CD8-positive, alpha-beta memory T cell (primary cell): ENCODE measurements at regions not wholly inside any gene's neighbourhood (a gene's known extent, or its start where the extent isn't known, plus 50 kb on each side); places are given as distances from the start of the nearest gene placed in this dataset.
"Not testable (repeated sequence)": the region's sequence is repeated elsewhere in the genome, so short reads cannot be mapped to it uniquely, and the experiment has no call there.

Source experiments
- CTCF ChIA-PET: fragments of 350-600 bp; sonication (Branson Sonifier 250); formaldehyde crosslinking; loops from one replicate; lab custom pipeline; 2021; ENCODE audit warnings: antibody characterized with exemption; lab: Charles Lee
- POLR2A ChIA-PET: fragments of 350-600 bp; sonication (Branson Sonifier 250); formaldehyde crosslinking; loops from one replicate; lab custom pipeline; 2021; ENCODE audit warnings: antibody characterized with exemption; lab: Charles Lee
- DNase-seq, 5 donors: peaks; one replicate each; pipeline versions ENCODE4 v3.0.0 to v3.0.0-alpha.2; 2020 to 2022; ENCODE audit warnings: mixed read lengths in 1 of 5
- H3K27ac ChIP-seq: one replicate; pipeline ENCODE4 v1.7.0; 2013; ENCODE audit warnings: low read depth, mild to moderate bottlenecking, low read length, moderate library complexity
- H3K27me3 ChIP-seq: 2 replicates; pipeline ENCODE4 v1.7.0; 2013; ENCODE audit warnings: low read length, mild to moderate bottlenecking; ENCODE audit not compliant: insufficient read depth, poor library complexity, severe bottlenecking
- H3K36me3 ChIP-seq: 2 replicates; pipeline ENCODE4 v1.7.0; 2013; ENCODE audit warnings: mild to moderate bottlenecking, low read length, moderate library complexity; ENCODE audit not compliant: insufficient read depth
- H3K4me1 ChIP-seq: 2 replicates; pipeline ENCODE4 v1.7.0; 2013; ENCODE audit warnings: mild to moderate bottlenecking, low read length, moderate library complexity; ENCODE audit not compliant: insufficient read depth
- H3K4me3 ChIP-seq: 2 replicates; pipeline ENCODE4 v1.7.0; 2013; ENCODE audit warnings: mild to moderate bottlenecking, low read length
- H3K9me3 ChIP-seq: 2 replicates; pipeline ENCODE4 v1.7.0; 2013; ENCODE audit warnings: mild to moderate bottlenecking, low read length
- H3K27ac Mint-ChIP-seq, 8 donors: one replicate each; pipeline ENCODE4 v1.8.0; 2020 to 2021; ENCODE audit warnings: mixed read lengths in 8 of 8, mild to moderate bottlenecking in 6 of 8, inconsistent platforms in 3 of 8, moderate library complexity in 3 of 8
- H3K27me3 Mint-ChIP-seq, 2 donors: one replicate each; pipeline ENCODE4 v1.8.0; 2020 to 2021; ENCODE audit warnings: mixed read lengths in 2 of 2, mild to moderate bottlenecking in 1 of 2, moderate library complexity in 1 of 2
- H3K36me3 Mint-ChIP-seq, 3 donors: one replicate each; pipeline ENCODE4 v1.8.0; 2020 to 2021; ENCODE audit warnings: mixed read lengths in 3 of 3, inconsistent platforms in 1 of 3, mild to moderate bottlenecking in 1 of 3
- H3K4me1 Mint-ChIP-seq, 3 donors: one replicate each; pipeline ENCODE4 v1.8.0; 2020 to 2021; ENCODE audit warnings: mixed read lengths in 3 of 3, inconsistent platforms in 1 of 3, mild to moderate bottlenecking in 1 of 3
- H3K4me3 Mint-ChIP-seq, 7 donors: one replicate each; pipeline ENCODE4 v1.8.0; 2020 to 2021; ENCODE audit warnings: mixed read lengths in 7 of 7, mild to moderate bottlenecking in 6 of 7, moderate library complexity in 4 of 7, inconsistent platforms in 2 of 7
- H3K9me3 Mint-ChIP-seq, 5 donors: one replicate each; pipeline ENCODE4 v1.8.0; 2020 to 2022; ENCODE audit warnings: mixed read lengths in 5 of 5, mild to moderate bottlenecking in 3 of 5, moderate library complexity in 2 of 5, inconsistent platforms in 1 of 5

DNA sequence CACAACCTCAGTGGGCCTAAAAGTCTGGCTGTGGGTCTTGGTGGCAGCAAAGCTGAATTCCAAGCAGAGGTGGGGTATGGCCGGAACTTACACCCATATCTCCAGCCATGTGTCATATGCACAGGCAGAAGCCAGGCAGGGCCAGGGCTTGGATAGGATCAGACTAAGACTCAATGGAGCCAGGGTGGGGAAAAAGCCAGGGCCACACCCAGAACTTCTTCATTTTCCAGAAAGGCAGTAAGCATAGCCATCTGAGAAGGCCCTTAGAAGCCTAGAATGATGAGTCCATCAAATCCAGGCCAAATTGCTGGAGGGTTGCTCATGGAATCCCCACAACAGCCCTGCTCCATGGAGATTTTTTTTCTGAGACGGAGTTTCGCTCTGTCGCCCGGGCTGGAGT, 116.2 kb upstream of the SRSF6 start:
- Mint-ChIP-seq H3K27me3 (peaks cover 2 to 6% of the 10 kb centered on the region in 2 donors), H3K27ac (no peak overlapping the region), H3K4me3 (no peak overlapping the region), H3K4me1 (no peaks in the 10 kb centered on the region), H3K9me3 (peaks cover 6 to 13% (median 10%) of the 10 kb centered on the region in 5 donors), H3K36me3 (peaks cover 0 to 3% (median 0%) of the 10 kb centered on the region in 3 donors)
- H3K4me1 ChIP-seq, result no peaks in the 10 kb centered on the region
- DNase-seq, result no peak
- ChIA-PET POLR2A (no interaction called here), CTCF (no interaction called here)
- H3K4me3 ChIP-seq, result no peak overlapping the region
- no peaks in the 10 kb centered on the region for H3K9me3 ChIP-seq
- no peaks in the 10 kb centered on the region for H3K27me3 ChIP-seq
- H3K36me3 ChIP-seq, result no peaks in the 10 kb centered on the region
- no peak overlapping the region for H3K27ac ChIP-seq

DNA sequence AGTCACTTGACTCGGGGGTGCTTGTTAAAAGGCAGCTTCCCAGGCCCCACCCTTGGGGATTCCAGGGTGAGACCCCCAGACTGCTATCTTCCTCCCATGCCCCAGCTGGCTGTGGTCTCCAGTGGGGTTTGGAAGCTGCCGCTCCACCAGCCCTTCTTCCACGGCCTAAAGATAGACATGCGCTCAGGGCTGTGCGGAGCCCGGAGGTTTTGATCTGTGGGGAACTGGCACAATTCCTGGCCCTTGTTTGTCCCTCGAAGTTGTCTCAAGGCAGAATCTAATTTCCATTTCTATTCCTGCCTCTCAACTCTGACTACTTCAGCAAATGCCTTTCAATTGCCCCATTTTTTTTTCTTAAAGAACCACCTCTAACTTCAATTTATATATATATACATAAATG, 120.7 kb upstream of the SRSF6 start:
- no peaks in the 10 kb centered on the region for H3K9me3 ChIP-seq
- ChIA-PET CTCF (no interaction called here), POLR2A (no interaction called here)
- H3K36me3 ChIP-seq, result no peaks in the 10 kb centered on the region
- Mint-ChIP-seq H3K4me3 (no peak overlapping the region), H3K9me3 (peaks cover 8 to 29% (median 27%) of the 10 kb centered on the region in 5 donors), H3K4me1 (no peaks in the 10 kb centered on the region), H3K36me3 (peaks cover 0 to 3% (median 2%) of the 10 kb centered on the region in 3 donors), H3K27ac (no peak overlapping the region), H3K27me3 (peaks cover 0 to 1% of the 10 kb centered on the region in 2 donors)
- H3K4me1 ChIP-seq, result no peaks in the 10 kb centered on the region
- no peak overlapping the region for H3K27ac ChIP-seq
- H3K4me3 ChIP-seq, result no peak overlapping the region
- DNase-seq, result no peak
- H3K27me3 ChIP-seq, result no peaks in the 10 kb centered on the region

DNA sequence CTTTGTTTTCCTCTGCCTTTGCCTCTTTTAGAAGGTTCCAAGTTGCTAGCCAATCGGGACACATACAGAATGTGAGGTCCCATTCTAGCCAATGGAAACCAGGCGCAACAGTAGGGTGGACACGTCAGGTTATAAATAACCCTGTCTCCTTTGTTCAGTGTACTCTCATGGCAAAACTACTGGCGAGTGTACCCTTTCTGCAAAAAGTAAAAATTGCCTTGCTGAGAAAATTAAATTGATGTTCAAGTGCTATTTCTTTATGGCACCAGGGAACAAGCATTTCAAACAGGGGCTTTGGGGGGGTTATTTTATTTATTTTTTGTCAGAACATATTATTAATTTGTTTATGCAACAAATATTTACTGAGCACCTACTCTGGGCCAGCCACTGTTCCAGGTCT, 123.6 kb upstream of the SRSF6 start:
- no peak overlapping the region for H3K4me3 Mint-ChIP-seq
- ChIA-PET POLR2A (no interaction called here), CTCF (no interaction called here)
- no peaks in the 10 kb centered on the region for H3K4me1 Mint-ChIP-seq
- Histone ChIP-seq H3K4me3 (no peak overlapping the region), H3K9me3 (no peaks in the 10 kb centered on the region), H3K36me3 (no peaks in the 10 kb centered on the region), H3K4me1 (no peaks in the 10 kb centered on the region), H3K27ac (no peak overlapping the region), H3K27me3 (no peaks in the 10 kb centered on the region)
- H3K9me3 Mint-ChIP-seq, result peaks cover 8 to 30% (median 25%) of the 10 kb centered on the region in 5 donors
- no peak overlapping the region for H3K27ac Mint-ChIP-seq
- peaks cover 0 to 2% (median 0%) of the 10 kb centered on the region in 3 donors for H3K36me3 Mint-ChIP-seq
- H3K27me3 Mint-ChIP-seq, result peaks cover 0 to 1% of the 10 kb centered on the region in 2 donors
- DNase-seq, result no peak

GRCh38 chr20:43331906-43332305, 125.8 kb upstream of the SRSF6 start:
- POLR2A ChIA-PET, result no interaction called here
- H3K4me3 ChIP-seq, result no peak overlapping the region

DNA sequence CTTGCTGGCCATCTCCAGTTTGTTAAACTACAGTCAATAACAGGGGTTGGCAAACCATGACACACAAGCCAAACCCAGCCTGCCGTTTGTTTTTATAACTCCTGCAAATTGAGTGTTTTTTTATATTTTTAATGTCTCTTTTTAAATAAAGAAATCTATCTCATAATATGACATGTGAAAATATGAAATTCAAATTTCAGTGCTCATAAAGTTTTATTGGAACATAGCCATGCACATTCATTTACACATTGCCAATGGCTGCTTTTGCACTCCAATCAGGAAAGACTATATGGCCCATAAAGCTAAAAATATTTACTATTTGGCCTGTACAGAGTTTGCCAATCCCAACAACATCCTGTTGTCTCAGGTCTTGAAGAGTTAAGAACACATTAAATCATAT, 129.0 kb upstream of the SRSF6 start:
- Mint-ChIP-seq H3K36me3 (peaks cover 0 to 1% (median 0%) of the 10 kb centered on the region in 3 donors), H3K4me1 (no peaks in the 10 kb centered on the region), H3K9me3 (peaks cover 4 to 10% (median 9%) of the 10 kb centered on the region in 5 donors), H3K27me3 (peaks cover 0 to 3% of the 10 kb centered on the region in 2 donors), H3K27ac (no peak overlapping the region), H3K4me3 (no peak overlapping the region)
- no peak overlapping the region for H3K4me3 ChIP-seq
- H3K27me3 ChIP-seq, result no peaks in the 10 kb centered on the region
- CTCF ChIA-PET, result no interaction called here
- H3K9me3 ChIP-seq, result no peaks in the 10 kb centered on the region
- no peaks in the 10 kb centered on the region for H3K36me3 ChIP-seq
- POLR2A ChIA-PET, result no interaction called here
- no peak overlapping the region for H3K27ac ChIP-seq
- DNase-seq, result no peak
- no peaks in the 10 kb centered on the region for H3K4me1 ChIP-seq

More at GRCh38 chr20:43331906-43332305, 125.8 kb upstream of the SRSF6 start:
- CTCF ChIA-PET, result no interaction called here
- Mint-ChIP-seq H3K4me1 (no peaks in the 10 kb centered on the region), H3K36me3 (peaks cover 0 to 3% (median 0%) of the 10 kb centered on the region in 3 donors), H3K4me3 (no peak overlapping the region), H3K27me3 (peaks cover 0 to 1% of the 10 kb centered on the region in 2 donors), H3K9me3 (peaks cover 8 to 30% (median 25%) of the 10 kb centered on the region in 5 donors), H3K27ac (no peak overlapping the region)
- H3K27me3 ChIP-seq, result no peaks in the 10 kb centered on the region
- no peak for DNase-seq
- H3K4me1 ChIP-seq, result no peaks in the 10 kb centered on the region
- H3K27ac ChIP-seq, result no peak overlapping the region
- no peaks in the 10 kb centered on the region for H3K9me3 ChIP-seq
- H3K36me3 ChIP-seq, result no peaks in the 10 kb centered on the region

DNA sequence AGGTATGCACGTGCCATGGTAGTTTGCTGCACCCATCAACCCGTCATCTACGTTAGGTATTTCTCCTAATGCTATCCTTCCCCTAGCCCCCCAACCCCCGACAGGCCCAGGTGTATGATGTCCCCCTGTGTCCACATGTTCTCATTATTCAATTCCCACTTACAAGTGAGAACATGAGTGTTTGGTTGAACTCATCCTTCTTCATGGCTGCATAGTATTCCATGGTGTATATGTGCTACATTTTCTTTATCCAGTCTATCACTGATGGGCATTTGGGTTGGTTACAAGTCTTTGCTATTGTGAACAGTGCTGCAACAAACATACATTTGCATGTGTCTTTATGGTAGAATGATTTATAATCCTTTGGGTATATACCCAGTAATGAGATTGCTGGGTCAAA, 130.5 kb upstream of the SRSF6 start:
- CTCF ChIA-PET, H3K4me1 ChIP-seq, H3K36me3 ChIP-seq, H3K27ac Mint-ChIP-seq, H3K36me3 Mint-ChIP-seq, H3K9me3 ChIP-seq, H3K4me3 ChIP-seq, H3K4me3 Mint-ChIP-seq, DNase-seq, H3K4me1 Mint-ChIP-seq, POLR2A ChIA-PET, H3K27ac ChIP-seq, H3K27me3 ChIP-seq, H3K27me3 Mint-ChIP-seq, H3K9me3 Mint-ChIP-seq: not testable (repeated sequence)

DNA sequence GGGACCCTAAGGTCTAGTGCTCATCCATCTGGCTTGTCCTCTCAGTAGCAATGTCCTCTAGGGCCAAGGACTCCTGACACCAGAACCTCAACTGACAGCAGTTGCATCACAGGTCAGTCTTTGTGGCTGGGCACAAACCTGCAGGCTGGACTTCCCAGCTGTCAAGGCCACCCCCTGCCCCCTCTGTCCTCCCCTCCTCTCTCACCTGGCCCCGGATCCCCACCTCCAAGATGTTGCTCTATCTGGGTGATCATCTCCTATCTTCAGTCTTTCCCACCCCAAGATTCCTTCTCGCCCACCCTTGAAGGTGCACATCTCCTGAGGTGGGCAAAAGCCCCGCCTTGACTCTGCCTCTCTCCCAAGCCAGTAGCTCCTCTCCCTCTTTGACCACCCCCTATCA, 131.8 kb upstream of the SRSF6 start:
- H3K4me3 Mint-ChIP-seq, result no peak overlapping the region
- H3K4me1 Mint-ChIP-seq, result no peaks in the 10 kb centered on the region
- H3K27me3 Mint-ChIP-seq, result peaks cover 0 to 3% of the 10 kb centered on the region in 2 donors
- Histone ChIP-seq H3K27ac (no peak overlapping the region), H3K36me3 (no peaks in the 10 kb centered on the region), H3K4me1 (no peaks in the 10 kb centered on the region), H3K4me3 (no peak overlapping the region), H3K9me3 (no peaks in the 10 kb centered on the region), H3K27me3 (no peaks in the 10 kb centered on the region)
- peaks cover 0 to 7% (median 0%) of the 10 kb centered on the region in 5 donors for H3K9me3 Mint-ChIP-seq
- H3K27ac Mint-ChIP-seq, result no peak overlapping the region
- POLR2A ChIA-PET, result no interaction called here
- CTCF ChIA-PET, result no interaction called here
- H3K36me3 Mint-ChIP-seq, result peaks cover 0 to 1% (median 0%) of the 10 kb centered on the region in 3 donors
- no peak for DNase-seq

DNA sequence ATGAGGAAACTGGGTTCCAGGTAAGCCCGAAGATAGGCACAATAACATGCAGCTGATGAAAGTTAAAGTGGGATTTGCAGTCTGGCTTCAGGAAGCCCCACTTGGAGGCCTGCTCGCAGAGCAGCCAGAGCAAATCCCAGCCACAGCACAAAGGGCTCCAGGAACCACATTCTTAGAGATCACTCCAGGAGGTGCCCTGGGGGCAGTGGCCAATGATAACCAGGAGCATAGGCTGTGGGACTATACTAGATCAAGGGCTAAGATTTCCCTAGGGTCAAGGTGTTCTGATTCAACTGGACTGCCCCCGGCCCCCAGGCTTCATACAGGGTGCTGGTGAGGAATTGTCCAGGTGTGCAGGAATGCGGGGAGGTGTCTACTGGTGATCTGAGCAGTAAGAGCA, 133.9 kb upstream of the PTPRT start:
- Mint-ChIP-seq H3K36me3 (peaks cover 0 to 1% (median 0%) of the 10 kb centered on the region in 3 donors), H3K27me3 (peaks cover 0 to 3% of the 10 kb centered on the region in 2 donors), H3K9me3 (peaks cover 0 to 7% (median 0%) of the 10 kb centered on the region in 5 donors), H3K4me3 (no peak overlapping the region), H3K4me1 (no peaks in the 10 kb centered on the region), H3K27ac (no peak overlapping the region)
- Histone ChIP-seq H3K27me3 (no peaks in the 10 kb centered on the region), H3K27ac (no peak overlapping the region), H3K9me3 (no peaks in the 10 kb centered on the region), H3K4me3 (no peak overlapping the region), H3K4me1 (no peaks in the 10 kb centered on the region), H3K36me3 (no peaks in the 10 kb centered on the region)
- ChIA-PET CTCF (no interaction called here), POLR2A (no interaction called here)
- DNase-seq, result no peak

DNA sequence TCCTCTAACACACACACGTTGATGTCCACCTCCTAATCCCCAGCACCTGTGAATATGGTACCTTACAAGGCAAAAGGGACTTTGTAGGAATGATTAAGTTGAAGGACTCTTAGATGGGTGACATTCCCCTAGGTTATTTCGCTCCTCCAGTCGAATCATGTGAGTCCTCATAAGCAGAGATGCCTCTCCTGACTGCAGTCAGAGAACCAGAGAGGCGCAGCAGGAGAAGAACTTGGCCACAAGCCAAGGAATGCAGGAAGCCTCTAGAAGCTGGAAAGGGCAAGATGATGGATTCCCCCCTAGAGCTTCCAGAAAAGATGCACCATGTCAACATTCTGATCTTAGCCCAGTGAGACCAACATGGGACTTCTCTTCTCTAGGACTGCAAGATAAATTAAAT, 133.1 kb upstream of the PTPRT start:
- H3K27ac ChIP-seq, result no peak overlapping the region
- ChIA-PET POLR2A (no interaction called here), CTCF (no interaction called here)
- no peaks in the 10 kb centered on the region for H3K27me3 ChIP-seq
- no peak for DNase-seq
- peaks cover 0 to 5% (median 0%) of the 10 kb centered on the region in 5 donors for H3K9me3 Mint-ChIP-seq
- H3K4me3 Mint-ChIP-seq, result no peak overlapping the region
- no peaks in the 10 kb centered on the region for H3K9me3 ChIP-seq
- no peaks in the 10 kb centered on the region for H3K4me1 Mint-ChIP-seq
- peaks cover 0 to 3% of the 10 kb centered on the region in 2 donors for H3K27me3 Mint-ChIP-seq
- no peaks in the 10 kb centered on the region for H3K4me1 ChIP-seq
- no peak overlapping the region for H3K27ac Mint-ChIP-seq
- H3K36me3 Mint-ChIP-seq, result peaks cover 0 to 1% (median 0%) of the 10 kb centered on the region in 3 donors
- no peak overlapping the region for H3K4me3 ChIP-seq
- no peaks in the 10 kb centered on the region for H3K36me3 ChIP-seq
